Testis (tissue), 2 donors: ENCODE measurements at regions not wholly inside any gene's neighbourhood (a gene's known extent, or its start where the extent isn't known, plus 50 kb on each side); places are given as distances from the start of the nearest gene placed in this dataset.

Source experiments
- DNase-seq: peaks from one replicate; pipeline ENCODE4 v3.0.0-alpha.2; 2019
- H3K27ac ChIP-seq, 2 donors: fragments of 200-600 bp; sonication (generic); one replicate each; pipeline ENCODE4 v1.5.1; 2019
- H3K27me3 ChIP-seq: fragments of 200-600 bp; sonication (generic); one replicate; pipeline ENCODE4 v1.5.1; 2019
- H3K36me3 ChIP-seq: fragments of 200-600 bp; sonication (generic); one replicate; pipeline ENCODE4 v1.5.1; 2017; ENCODE audit warnings: low read depth; ENCODE audit errors: missing control alignments
- H3K4me1 ChIP-seq: fragments of 200-600 bp; sonication (generic); one replicate; pipeline ENCODE4 v1.5.1; 2019
- H3K4me3 ChIP-seq, 2 donors: fragments of 200-600 bp; sonication (generic); one replicate each; pipeline ENCODE4 v1.5.1; 2017 to 2019
- H3K9me3 ChIP-seq: fragments of 200-600 bp; sonication (generic); one replicate; pipeline ENCODE4 v1.5.1; 2017
- POLR2A ChIP-seq: fragments of 450-650 bp; IDR thresholded peaks from one replicate; pipeline ENCODE4 v1.6.1; 2017; ENCODE audit warnings: antibody characterized with exemption, mild to moderate bottlenecking, moderate library complexity
- WGBS, 2 donors: methylation state at CpG; one replicate each; pipeline ENCODE4 v1.1.5; 2018; 5-methylcytosine and 5-hydroxymethylcytosine counted together
- intact Hi-C: fragments of 100-400 bp; cut with DNase I; formaldehyde crosslinking; loops from one replicate; pipeline ENCODE4 v1.15.1; 2023; ENCODE audit warnings: low total_unique reads
- TF ChIP-seq, protein P1 (sequence below), 3 experiments: fragments of 450-650 bp in 2 of 3; fragments of 200-600 bp in 1 of 3; sonication (generic) in 1 of 3; IDR thresholded peaks; one replicate each; pipeline ENCODE4 v1.5.1; 2016 to 2019; ENCODE audit warnings: antibody characterized with exemption in 3 of 3, mild to moderate bottlenecking in 2 of 3, moderate library complexity in 1 of 3

DNA sequence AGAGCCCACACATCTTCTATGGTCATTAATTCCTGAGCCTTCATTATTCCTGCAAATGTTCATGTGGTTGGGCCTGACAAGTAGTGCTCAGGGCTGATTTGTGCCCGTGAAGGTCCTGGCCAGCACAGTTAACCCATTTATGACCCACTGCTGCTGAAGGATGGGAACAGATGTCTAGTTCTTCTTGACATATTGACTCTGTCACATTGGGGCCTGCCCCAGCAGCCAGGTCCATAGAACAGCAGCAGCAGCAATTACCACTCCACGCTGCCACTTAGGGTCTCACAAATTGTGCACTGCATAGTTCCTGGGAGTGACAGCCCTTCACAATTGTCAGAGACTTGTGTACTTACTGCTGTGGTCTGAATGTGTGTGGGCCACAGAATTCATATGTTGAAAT lies 442.3 kb upstream of the RGPD4 start:
- no peak for DNase-seq
- Histone ChIP-seq H3K27ac (no peak overlapping the region), H3K36me3 (no peaks in the 10 kb centered on the region), H3K4me3 (no peak overlapping the region), H3K4me1 (no peaks in the 10 kb centered on the region), H3K27me3 (no peaks in the 10 kb centered on the region), H3K9me3 (no peaks in the 10 kb centered on the region)
- intact Hi-C loops: no loop called here
- TF ChIP-seq, protein P1, sequence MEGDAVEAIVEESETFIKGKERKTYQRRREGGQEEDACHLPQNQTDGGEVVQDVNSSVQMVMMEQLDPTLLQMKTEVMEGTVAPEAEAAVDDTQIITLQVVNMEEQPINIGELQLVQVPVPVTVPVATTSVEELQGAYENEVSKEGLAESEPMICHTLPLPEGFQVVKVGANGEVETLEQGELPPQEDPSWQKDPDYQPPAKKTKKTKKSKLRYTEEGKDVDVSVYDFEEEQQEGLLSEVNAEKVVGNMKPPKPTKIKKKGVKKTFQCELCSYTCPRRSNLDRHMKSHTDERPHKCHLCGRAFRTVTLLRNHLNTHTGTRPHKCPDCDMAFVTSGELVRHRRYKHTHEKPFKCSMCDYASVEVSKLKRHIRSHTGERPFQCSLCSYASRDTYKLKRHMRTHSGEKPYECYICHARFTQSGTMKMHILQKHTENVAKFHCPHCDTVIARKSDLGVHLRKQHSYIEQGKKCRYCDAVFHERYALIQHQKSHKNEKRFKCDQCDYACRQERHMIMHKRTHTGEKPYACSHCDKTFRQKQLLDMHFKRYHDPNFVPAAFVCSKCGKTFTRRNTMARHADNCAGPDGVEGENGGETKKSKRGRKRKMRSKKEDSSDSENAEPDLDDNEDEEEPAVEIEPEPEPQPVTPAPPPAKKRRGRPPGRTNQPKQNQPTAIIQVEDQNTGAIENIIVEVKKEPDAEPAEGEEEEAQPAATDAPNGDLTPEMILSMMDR (IDR thresholded peaks at IDR 0.05): no peak
- no peak for TF ChIP-seq POLR2A
- 69 to 74% methylated on average over 2 of the region's 2 CpGs for WGBS, 2 donors

DNA sequence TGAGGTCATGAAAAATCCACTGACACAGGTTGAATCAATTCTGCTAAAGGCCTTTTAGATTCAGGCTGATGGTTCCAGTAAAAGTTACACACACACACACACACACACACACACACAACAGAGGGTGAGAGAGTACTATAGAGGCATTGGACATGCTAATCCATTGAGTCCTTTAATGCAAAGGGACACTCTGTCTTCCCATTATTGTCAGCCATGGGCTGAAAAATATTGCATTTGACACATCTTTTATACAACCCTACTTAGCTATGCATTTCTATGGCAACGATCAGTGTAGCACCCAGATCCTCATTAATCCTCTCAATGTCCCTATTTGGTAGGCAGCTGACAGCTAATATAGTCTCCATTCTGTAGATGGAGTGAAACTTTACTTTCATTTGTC lies 440.8 kb upstream of the RGPD4 start:
- intact Hi-C loops: no loop called here
- Histone ChIP-seq H3K27me3 (no peaks in the 10 kb centered on the region), H3K36me3 (no peaks in the 10 kb centered on the region), H3K27ac (no peak overlapping the region), H3K4me1 (no peaks in the 10 kb centered on the region), H3K4me3 (no peak overlapping the region), H3K9me3 (no peaks in the 10 kb centered on the region)
- TF ChIP-seq, protein P1 (IDR thresholded peaks at IDR 0.05): no peak
- no peak for TF ChIP-seq POLR2A
- WGBS, 2 donors: 93 to 95% methylated on average over 1 of the region's 1 CpG
- no peak for DNase-seq

DNA sequence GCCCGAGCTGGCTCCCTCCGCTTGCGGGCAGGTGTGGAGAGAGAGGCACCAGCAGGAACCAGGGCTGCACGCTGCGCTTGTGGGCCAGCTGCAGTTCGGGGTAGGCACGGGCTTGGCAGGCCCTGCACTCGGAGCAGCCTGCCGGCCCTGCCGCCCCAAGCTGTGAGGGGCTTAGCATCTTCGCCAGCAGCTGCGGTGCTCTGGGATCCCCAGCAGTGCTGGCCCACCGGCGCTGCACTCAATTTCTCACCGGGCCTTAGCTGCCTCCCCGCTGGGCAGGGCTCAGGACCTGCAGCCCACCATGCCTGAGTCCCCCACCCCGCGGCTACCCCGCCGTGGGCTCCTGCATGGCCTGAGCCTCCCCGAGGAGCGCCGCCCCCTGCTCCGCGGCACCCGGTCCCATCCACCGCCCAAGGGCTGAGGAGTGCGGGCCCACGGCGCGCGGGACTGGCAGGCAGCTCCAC lies 434.4 kb upstream of the RGPD4 start:
- intact Hi-C loops: no loop called here
- no peaks in the 10 kb centered on the region for H3K9me3 ChIP-seq
- no peaks in the 10 kb centered on the region for H3K36me3 ChIP-seq
- no peak overlapping the region for H3K27ac ChIP-seq
- TF ChIP-seq, protein P1 (IDR thresholded peaks at IDR 0.05): no peak
- TF ChIP-seq POLR2A: no peak
- H3K4me3 ChIP-seq: peak overlapping the region in 1 of 2 donors; percentile 47
- H3K27me3 ChIP-seq: no peaks in the 10 kb centered on the region
- H3K4me1 ChIP-seq: no peaks in the 10 kb centered on the region
- 73 to 91% methylated on average over 7 to 25 of the region's 32 CpGs for WGBS, 2 donors
- DNase-seq: no peak

DNA sequence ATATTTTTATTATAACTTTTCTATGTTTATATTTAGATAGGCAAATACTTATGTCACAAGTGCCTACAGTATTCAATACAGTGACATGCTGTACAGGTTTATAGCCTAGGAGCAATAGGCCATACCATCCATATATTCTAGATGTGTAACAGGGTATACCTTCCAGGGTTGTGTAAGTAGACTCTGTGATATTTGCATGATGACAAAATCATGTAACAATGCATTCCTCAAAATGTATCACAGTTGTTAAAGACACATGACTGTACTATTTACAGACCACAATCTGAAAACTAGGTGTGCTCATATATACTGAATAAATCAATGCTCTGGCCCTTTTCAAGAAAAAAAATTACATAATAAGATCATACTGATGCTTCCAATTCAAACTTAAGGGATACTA lies 433.2 kb upstream of the RGPD4 start:
- Histone ChIP-seq H3K27ac (no peak overlapping the region), H3K4me1 (no peaks in the 10 kb centered on the region), H3K9me3 (no peaks in the 10 kb centered on the region), H3K36me3 (no peaks in the 10 kb centered on the region), H3K4me3 (no peak overlapping the region), H3K27me3 (no peaks in the 10 kb centered on the region)
- DNase-seq: no peak
- no peak for TF ChIP-seq POLR2A
- TF ChIP-seq, protein P1 (IDR thresholded peaks at IDR 0.05): no peak
- intact Hi-C loops: no loop called here

DNA sequence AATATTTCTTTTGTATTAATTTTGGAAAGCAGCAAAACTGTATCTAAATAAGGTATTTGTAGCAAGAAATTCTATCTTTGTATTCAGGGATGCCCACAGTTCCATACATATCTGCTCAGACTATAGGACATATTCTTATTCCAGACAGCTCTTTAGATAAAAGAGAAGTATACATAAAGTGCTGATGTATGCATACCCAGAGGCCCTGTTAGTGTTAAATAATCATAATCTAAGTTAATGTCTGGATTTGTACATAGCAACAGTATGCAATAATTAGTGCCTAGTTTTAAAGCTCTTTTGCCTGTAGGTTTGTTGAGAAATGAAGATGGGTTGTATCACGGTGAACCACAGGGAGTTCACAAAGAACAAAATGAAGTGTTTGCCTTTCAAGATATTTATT lies 428.0 kb upstream of the RGPD4 start:
- Histone ChIP-seq H3K27me3 (no peaks in the 10 kb centered on the region), H3K9me3 (no peaks in the 10 kb centered on the region), H3K36me3 (no peaks in the 10 kb centered on the region), H3K4me1 (no peaks in the 10 kb centered on the region), H3K4me3 (no peak overlapping the region), H3K27ac (no peak overlapping the region)
- intact Hi-C loops: no loop called here
- no peak for TF ChIP-seq POLR2A
- TF ChIP-seq, protein P1 (IDR thresholded peaks at IDR 0.05): no peak
- DNase-seq: no peak
- 98 to 100% methylated on average over 1 of the region's 1 CpG for WGBS, 2 donors
